ENCODE measurements at regions not wholly inside any gene's neighbourhood (a gene's known extent, or its start where the extent isn't known, plus 50 kb on each side); places are given as distances from the start of the nearest gene placed in this dataset.

DNA sequence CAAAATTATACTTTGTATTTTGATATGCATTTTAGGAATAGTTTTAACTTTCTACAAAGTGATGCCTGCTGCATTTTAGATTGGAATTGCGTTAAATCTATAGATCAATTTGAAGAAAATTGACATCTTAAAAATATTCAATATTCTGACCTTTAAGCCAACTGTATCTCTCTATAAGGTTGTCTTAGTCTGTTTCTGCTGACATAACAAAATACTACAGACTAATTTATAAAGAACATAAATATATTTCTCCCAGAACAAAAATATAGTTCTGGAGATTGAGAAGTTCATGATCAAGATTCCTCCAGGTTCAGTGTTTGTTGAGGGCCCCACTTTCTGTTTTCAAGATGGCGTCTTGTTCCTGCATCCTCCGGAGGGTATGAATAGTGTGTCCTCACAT lies 73.6 kb upstream of the NEGR1 start:
- no peak overlapping the region for H3K4me3 ChIP-seq (ENCODE audit: control insufficient read depth in 1 of 7, extremely low read depth in 1 of 7, insufficient read depth in 4 of 7, low read depth in 2 of 7, low read length in 6 of 7)
- no peaks in the 10 kb centered on the region for H3K9me3 ChIP-seq (ENCODE audit: control extremely low read depth in 1 of 5, control insufficient read depth in 4 of 5, insufficient read depth in 2 of 5, low read depth in 1 of 5, low read length in 4 of 5)
- no peaks in the 10 kb centered on the region for H3K4me1 ChIP-seq (ENCODE audit: control extremely low read depth in 1 of 4, control insufficient read depth in 4 of 4, insufficient read depth in 4 of 4, low read length in 3 of 4)
- no peaks in the 10 kb centered on the region for H3K36me3 ChIP-seq (ENCODE audit: control insufficient read depth in 4 of 4, insufficient read depth in 4 of 4, low read length in 3 of 4)
- ChIA-PET POLR2A (no interaction called here), CTCF (no interaction called here)
- no peak for DNase-seq
- whole genome bisulfite sequencing (ENCODE audit: insufficient coverage), result 100% methylated on average over 2 of the region's 3 CpGs
- no peaks in the 10 kb centered on the region for H3K27me3 ChIP-seq (replicated peaks in 2 of 5; ENCODE audit: control insufficient read depth in 4 of 5, insufficient read depth in 5 of 5, low read length in 4 of 5)
- no peak overlapping the region for H3K27ac ChIP-seq (ENCODE audit: insufficient read depth in 1 of 2, low read depth in 1 of 2, low read length in 2 of 2, poor library complexity in 1 of 2, severe bottlenecking in 2 of 2)

GRCh38 chr1:72341661-72342060 lies 59.3 kb upstream of the NEGR1 start:
- no peaks in the 10 kb centered on the region for H3K4me1 ChIP-seq (ENCODE audit: control extremely low read depth in 1 of 4, control insufficient read depth in 4 of 4, insufficient read depth in 4 of 4, low read length in 3 of 4)
- CTCF ChIA-PET, result no interaction called here

DNA sequence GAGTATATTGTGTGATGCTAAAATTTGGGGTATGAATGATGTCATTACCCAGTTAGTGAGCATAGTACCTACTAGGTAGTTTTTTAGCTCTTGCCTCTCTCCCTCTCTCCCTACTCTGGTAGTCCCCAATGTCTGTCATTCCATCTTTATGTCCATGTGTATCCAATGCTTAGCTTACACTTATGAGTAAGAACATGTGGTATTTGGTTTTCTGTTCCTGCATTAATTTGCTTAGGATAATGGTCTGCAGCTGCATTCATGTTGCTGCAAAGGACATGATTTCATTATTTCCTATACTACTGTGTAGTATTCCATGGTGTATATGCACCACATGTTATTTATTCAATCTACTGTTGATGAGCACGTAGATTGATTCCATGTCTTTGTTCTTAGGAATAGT lies 54.4 kb upstream of the NEGR1 start:
- ChIA-PET POLR2A (no interaction called here), CTCF (no interaction called here)
- DNase-seq, result no peak
- Histone ChIP-seq H3K9me3 (ENCODE audit: control extremely low read depth in 1 of 5, control insufficient read depth in 4 of 5, insufficient read depth in 2 of 5, low read depth in 1 of 5, low read length in 4 of 5) (no peaks in the 10 kb centered on the region), H3K36me3 (ENCODE audit: control insufficient read depth in 4 of 4, insufficient read depth in 4 of 4, low read length in 3 of 4) (no peaks in the 10 kb centered on the region), H3K4me1 (ENCODE audit: control extremely low read depth in 1 of 4, control insufficient read depth in 4 of 4, insufficient read depth in 4 of 4, low read length in 3 of 4) (no peaks in the 10 kb centered on the region), H3K27me3 (replicated peaks in 2 of 5; ENCODE audit: control insufficient read depth in 4 of 5, insufficient read depth in 5 of 5, low read length in 4 of 5) (no peaks in the 10 kb centered on the region), H3K27ac (ENCODE audit: insufficient read depth in 1 of 2, low read depth in 1 of 2, low read length in 2 of 2, poor library complexity in 1 of 2, severe bottlenecking in 2 of 2) (no peak overlapping the region), H3K4me3 (ENCODE audit: control insufficient read depth in 1 of 7, extremely low read depth in 1 of 7, insufficient read depth in 4 of 7, low read depth in 2 of 7, low read length in 6 of 7) (no peak overlapping the region)
- no CpG with 5 or more reads among the region's 1 CpG for WGBS (ENCODE audit: insufficient coverage)

More at GRCh38 chr1:72341661-72342060, 59.3 kb upstream of the NEGR1 start:
- no peaks in the 10 kb centered on the region for H3K27me3 ChIP-seq (replicated peaks in 2 of 5; ENCODE audit: control insufficient read depth in 4 of 5, insufficient read depth in 5 of 5, low read length in 4 of 5)
- H3K4me3 ChIP-seq (ENCODE audit: control insufficient read depth in 1 of 7, extremely low read depth in 1 of 7, insufficient read depth in 4 of 7, low read depth in 2 of 7, low read length in 6 of 7), result no peak overlapping the region
- DNase-seq, result no peak
- no peaks in the 10 kb centered on the region for H3K9me3 ChIP-seq (ENCODE audit: control extremely low read depth in 1 of 5, control insufficient read depth in 4 of 5, insufficient read depth in 2 of 5, low read depth in 1 of 5, low read length in 4 of 5)
- no peak overlapping the region for H3K27ac ChIP-seq (ENCODE audit: insufficient read depth in 1 of 2, low read depth in 1 of 2, low read length in 2 of 2, poor library complexity in 1 of 2, severe bottlenecking in 2 of 2)
- no peaks in the 10 kb centered on the region for H3K36me3 ChIP-seq (ENCODE audit: control insufficient read depth in 4 of 4, insufficient read depth in 4 of 4, low read length in 3 of 4)
- POLR2A ChIA-PET, result no interaction called here
- no CpG with 5 or more reads among the region's 1 CpG for WGBS (ENCODE audit: insufficient coverage)
